ENCODE measurements at regions not wholly inside any gene's neighbourhood (a gene's known extent, or its start where the extent isn't known, plus 50 kb on each side); places are given as distances from the start of the nearest gene placed in this dataset.

- no peak overlapping the region for H3K4me3 ChIP-seq (replicated peaks in 1 of 3; ENCODE audit: insufficient read depth in 1 of 3, low read depth in 1 of 3, low read length in 3 of 3)
- H3K27ac ChIP-seq (ENCODE audit: insufficient read depth, low read depth, low read length) = no peak overlapping the region
- no TSS peak for BruUV-seq (replicated peaks)
- dilution Hi-C loops (cut with MboI; ENCODE audit: extremely low pct_ligation_motif_present, low sequenced_read_pairs) = no loop called here
- TF ChIP-seq MYC (IDR thresholded peaks at IDR 0.05; ENCODE audit: low read depth, low read length) = no peak
- TF ChIP-seq, protein P1, sequence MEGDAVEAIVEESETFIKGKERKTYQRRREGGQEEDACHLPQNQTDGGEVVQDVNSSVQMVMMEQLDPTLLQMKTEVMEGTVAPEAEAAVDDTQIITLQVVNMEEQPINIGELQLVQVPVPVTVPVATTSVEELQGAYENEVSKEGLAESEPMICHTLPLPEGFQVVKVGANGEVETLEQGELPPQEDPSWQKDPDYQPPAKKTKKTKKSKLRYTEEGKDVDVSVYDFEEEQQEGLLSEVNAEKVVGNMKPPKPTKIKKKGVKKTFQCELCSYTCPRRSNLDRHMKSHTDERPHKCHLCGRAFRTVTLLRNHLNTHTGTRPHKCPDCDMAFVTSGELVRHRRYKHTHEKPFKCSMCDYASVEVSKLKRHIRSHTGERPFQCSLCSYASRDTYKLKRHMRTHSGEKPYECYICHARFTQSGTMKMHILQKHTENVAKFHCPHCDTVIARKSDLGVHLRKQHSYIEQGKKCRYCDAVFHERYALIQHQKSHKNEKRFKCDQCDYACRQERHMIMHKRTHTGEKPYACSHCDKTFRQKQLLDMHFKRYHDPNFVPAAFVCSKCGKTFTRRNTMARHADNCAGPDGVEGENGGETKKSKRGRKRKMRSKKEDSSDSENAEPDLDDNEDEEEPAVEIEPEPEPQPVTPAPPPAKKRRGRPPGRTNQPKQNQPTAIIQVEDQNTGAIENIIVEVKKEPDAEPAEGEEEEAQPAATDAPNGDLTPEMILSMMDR (IDR thresholded peaks at IDR 0.05; ENCODE audit: extremely low read depth in 1 of 2, insufficient read depth in 1 of 2, low read depth in 1 of 2, low read length in 2 of 2) = no peak
- no peak for TF ChIP-seq POLR2A (IDR thresholded peaks at IDR 0.05; ENCODE audit: low read depth, low read length)
- TF ChIP-seq MAX (IDR thresholded peaks at IDR 0.05; ENCODE audit: insufficient read depth, insufficient read length) = no peak
- TF ChIP-seq GATA2 (IDR thresholded peaks at IDR 0.05; ENCODE audit: insufficient read depth, insufficient read length, low read depth, low read length) = no peak
- TF ChIP-seq FOS (IDR thresholded peaks at IDR 0.05; ENCODE audit: borderline replicate concordance, insufficient read depth, low read length) = no peak
- no peak for TF ChIP-seq JUN (IDR thresholded peaks at IDR 0.05; ENCODE audit: borderline replicate concordance, insufficient read depth, insufficient read length, low read depth)
- TF ChIP-seq POLR2AphosphoS5 (IDR thresholded peaks at IDR 0.05; ENCODE audit: insufficient read depth, low read depth, low read length) = no peak
- no peak for TF ChIP-seq EZH2 (IDR thresholded peaks at IDR 0.05; ENCODE audit: borderline replicate concordance, low read depth, low read length, severe bottlenecking)
- no peaks in the 10 kb centered on the region for H3K9me1 ChIP-seq (replicated peaks; ENCODE audit: control insufficient read depth, extremely low read depth, insufficient read depth, low read length)
- POLR2A ChIA-PET = no interaction called here
- CTCF ChIA-PET = no interaction called here
- H3K9ac ChIP-seq (replicated peaks; ENCODE audit: extremely low read depth, insufficient read depth, low read length) = no peak overlapping the region
- no peaks in the 10 kb centered on the region for H3K36me3 ChIP-seq (ENCODE audit: control insufficient read depth in 2 of 2, extremely low read depth in 1 of 2, insufficient read depth in 2 of 2, low read length in 2 of 2)
- FAIRE-seq (no peak), DNase-seq (ENCODE audit: low read depth, low spot score) (no peak)
- H3K4me2 ChIP-seq (ENCODE audit: insufficient read depth, low read length) = no peak overlapping the region
- H4K20me1 ChIP-seq (replicated peaks; ENCODE audit: control insufficient read depth, extremely low read depth, insufficient read depth, low read length) = no peaks in the 10 kb centered on the region
- no peaks in the 10 kb centered on the region for H3K79me2 ChIP-seq (ENCODE audit: control insufficient read depth, insufficient read depth, low read length)
- H2AFZ ChIP-seq (ENCODE audit: low read depth, low read length) = no peak overlapping the region
- H3K9me3 ChIP-seq (replicated peaks; ENCODE audit: control insufficient read depth, insufficient read depth, low read length) = no peaks in the 10 kb centered on the region
- intact Hi-C loops (cut with micrococcal nuclease) = no loop called here
- H3K27me3 ChIP-seq (ENCODE audit: control insufficient read depth in 2 of 2, insufficient read depth in 2 of 2, low read length in 2 of 2) = no peaks in the 10 kb centered on the region
- no peaks in the 10 kb centered on the region for H3K4me1 ChIP-seq (ENCODE audit: control insufficient read depth, extremely low read depth, insufficient read depth, low read length)
Observed at GRCh38 chr2:239473211-239473805, 72.5 kb upstream of the HDAC4 start.
